NK-92 treated with Interleukin-12 subunit alpha and Interleukin-12 subunit beta, amount 100 ng/mL, for 24 hours (cell line): ENCODE measurements at regions not wholly inside any gene's neighbourhood (a gene's known extent, or its start where the extent isn't known, plus 50 kb on each side); places are given as distances from the start of the nearest gene placed in this dataset.
"Not testable (repeated sequence)": the region's sequence is repeated elsewhere in the genome, so short reads cannot be mapped to it uniquely, and the experiment has no call there.

Experiments
- DNase-seq: peaks from one replicate; lab custom pipeline; 2025; lab: John Stamatoyannopoulos, UW

GRCh38 chr13:76829572-76830327 is 56.5 kb downstream of the KCTD12 start:
- DNase-seq: no peak

- no peak for DNase-seq
Measured at GRCh38 chr13:76828316-76828741, 57.9 kb downstream of the KCTD12 start.

- no peak for DNase-seq
Measured at GRCh38 chr13:76826527-76826926, 59.7 kb downstream of the KCTD12 start.

- no peak for DNase-seq
Measured at GRCh38 chr13:76825430-76825829, 60.8 kb downstream of the KCTD12 start.

- no peak for DNase-seq
Measured at GRCh38 chr13:76823969-76824368, 62.2 kb downstream of the KCTD12 start.

GRCh38 chr13:76822698-76823267 is 63.4 kb downstream of the KCTD12 start:
- DNase-seq: no peak

GRCh38 chr13:76821222-76821621 is 65.0 kb downstream of the KCTD12 start:
- DNase-seq: not testable (repeated sequence)

GRCh38 chr13:76820759-76821158 is 65.4 kb downstream of the KCTD12 start:
- no peak for DNase-seq

- DNase-seq: no peak
Measured at GRCh38 chr13:76816394-76816793, 69.8 kb downstream of the KCTD12 start.

- no peak for DNase-seq
Measured at GRCh38 chr13:76815344-76815743, 70.9 kb downstream of the KCTD12 start.

GRCh38 chr13:76813891-76814290 is 72.3 kb downstream of the KCTD12 start:
- DNase-seq: no peak

GRCh38 chr13:76813000-76813691 is 73.1 kb downstream of the KCTD12 start:
- no peak for DNase-seq

- DNase-seq: no peak
Measured at GRCh38 chr13:76812206-76812897, 73.9 kb downstream of the KCTD12 start.

GRCh38 chr13:76809389-76809788 is 76.8 kb downstream of the KCTD12 start:
- DNase-seq: no peak

GRCh38 chr13:76808927-76809326 is 77.3 kb downstream of the KCTD12 start:
- no peak for DNase-seq

- no peak for DNase-seq
Measured at GRCh38 chr13:76804801-76805200, 81.4 kb downstream of the KCTD12 start.

GRCh38 chr13:76803831-76804230 is 82.4 kb downstream of the KCTD12 start:
- DNase-seq: no peak

GRCh38 chr13:76800943-76801342 is 85.3 kb downstream of the KCTD12 start:
- no peak for DNase-seq

GRCh38 chr13:76799696-76800095 is 86.5 kb downstream of the KCTD12 start:
- no peak for DNase-seq

- DNase-seq: no peak
Measured at GRCh38 chr13:76798037-76798436, 88.2 kb downstream of the KCTD12 start.

- no peak for DNase-seq
Measured at GRCh38 chr13:76797361-76797760, 88.8 kb downstream of the KCTD12 start.

GRCh38 chr13:76796851-76797250 is 89.4 kb downstream of the KCTD12 start:
- no peak for DNase-seq
